Right ventricle myocardium inferior (tissue), 1 donor: ENCODE measurements at regions not wholly inside any gene's neighbourhood (a gene's known extent, or its start where the extent isn't known, plus 50 kb on each side); places are given as distances from the start of the nearest gene placed in this dataset.
A peak's percentile ranks its signal among the peaks of the same experiment; 100 is the strongest.

Experiments used
- ATAC-seq: fragments of 200-7000 bp; cut with Tn5 transposase; one replicate; pipeline ENCODE4 v1.9.1; 2020; ENCODE audit warnings: mild to moderate bottlenecking, moderate library complexity
- DNase-seq: peaks from one replicate; pipeline ENCODE4 v3.0.0; 2021; ENCODE audit errors: missing footprints
- intact Hi-C: fragments of 100-400 bp; cut with DNase I; formaldehyde crosslinking; loops from one replicate; pipeline ENCODE4 v1.11.0; 2022
- donor health status: DM: no; HTN: yes; CAD: no; lungs with severe emphysema.

DNA sequence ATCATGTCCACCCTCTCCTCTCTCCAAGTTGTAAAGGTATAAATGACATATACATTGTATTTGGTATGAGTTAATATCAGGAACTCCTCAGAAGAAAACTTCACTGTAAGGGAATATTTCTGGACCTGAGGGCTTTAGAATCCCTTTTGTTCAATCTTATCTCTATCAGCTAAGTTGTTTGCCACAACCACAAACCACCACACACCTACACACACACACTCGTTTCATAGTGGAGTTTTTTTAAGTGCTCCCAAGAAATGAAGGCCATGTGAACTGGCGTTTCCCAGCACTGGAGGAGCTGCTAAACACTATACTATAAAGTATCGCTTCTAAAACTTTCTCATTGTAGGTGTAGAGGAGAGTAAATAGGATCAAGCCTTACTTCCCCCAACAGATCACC lies 64.8 kb upstream of the GHITM start:
- no peak for ATAC-seq
- DNase-seq, result no peak

DNA sequence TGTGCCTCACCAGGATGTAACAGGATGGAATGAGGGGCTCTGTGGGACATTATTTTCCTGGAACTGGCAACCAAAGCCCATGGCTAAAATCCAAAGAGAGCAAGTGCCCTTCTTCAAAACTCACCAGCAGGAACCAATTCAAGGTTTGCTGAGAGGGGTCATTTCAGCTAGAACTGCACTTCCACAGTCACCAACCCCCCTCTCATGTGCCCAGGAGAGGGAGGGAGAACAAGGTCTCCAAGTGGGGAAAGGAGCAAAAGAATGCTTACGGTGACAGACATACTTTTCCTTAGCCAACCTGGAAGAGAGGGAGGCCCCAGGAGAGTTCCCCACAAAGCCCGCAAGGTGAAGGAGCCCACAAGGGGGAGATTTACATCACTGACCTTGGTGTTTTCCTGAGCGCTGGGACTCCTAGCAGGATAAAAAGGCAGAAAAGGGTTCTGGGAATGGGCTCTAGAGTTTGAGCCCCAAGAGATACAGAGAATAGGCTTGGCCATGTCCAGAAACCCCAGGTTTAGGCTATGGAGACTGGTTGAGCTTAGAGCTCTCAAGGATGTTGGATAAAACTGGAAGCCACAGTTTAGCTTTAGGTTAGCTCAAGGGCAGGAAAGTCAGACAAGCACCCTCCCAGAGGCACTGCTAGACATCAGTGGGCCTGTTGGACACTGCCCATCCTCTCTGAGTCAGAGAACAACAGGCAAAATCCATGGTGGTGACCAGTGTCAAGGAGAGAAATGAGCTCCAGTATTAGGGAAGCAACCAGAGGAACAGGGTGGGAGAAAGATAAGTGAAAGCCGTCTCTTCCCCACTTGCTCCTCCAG lies 63.9 kb upstream of the GHITM start:
- DNase-seq (no peak), ATAC-seq (peak; percentile 69)
- intact Hi-C loops, result no loop called here

More for the DNA sequence above, 64.8 kb upstream of the GHITM start:
- intact Hi-C loops, result no loop called here

DNA sequence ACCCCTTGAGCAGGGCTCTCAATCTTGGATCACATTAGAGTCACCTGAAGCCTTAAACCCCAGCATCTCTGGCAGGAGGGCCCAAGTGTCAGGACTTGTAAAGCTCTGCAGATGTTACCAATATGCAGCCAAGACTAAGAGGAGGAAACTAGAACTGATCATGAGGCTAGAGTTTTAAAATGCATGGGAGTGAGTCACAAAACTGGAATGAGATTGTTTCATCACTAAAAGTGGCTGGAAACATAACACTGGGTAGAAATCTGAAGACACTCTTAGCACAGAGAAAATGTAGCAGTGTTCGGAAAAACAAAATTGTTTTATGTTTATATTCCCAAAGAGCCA lies 63.3 kb upstream of the GHITM start:
- intact Hi-C loops, result no loop called here
- DNase-seq, result no peak
- peak; percentile 90 for ATAC-seq

DNA sequence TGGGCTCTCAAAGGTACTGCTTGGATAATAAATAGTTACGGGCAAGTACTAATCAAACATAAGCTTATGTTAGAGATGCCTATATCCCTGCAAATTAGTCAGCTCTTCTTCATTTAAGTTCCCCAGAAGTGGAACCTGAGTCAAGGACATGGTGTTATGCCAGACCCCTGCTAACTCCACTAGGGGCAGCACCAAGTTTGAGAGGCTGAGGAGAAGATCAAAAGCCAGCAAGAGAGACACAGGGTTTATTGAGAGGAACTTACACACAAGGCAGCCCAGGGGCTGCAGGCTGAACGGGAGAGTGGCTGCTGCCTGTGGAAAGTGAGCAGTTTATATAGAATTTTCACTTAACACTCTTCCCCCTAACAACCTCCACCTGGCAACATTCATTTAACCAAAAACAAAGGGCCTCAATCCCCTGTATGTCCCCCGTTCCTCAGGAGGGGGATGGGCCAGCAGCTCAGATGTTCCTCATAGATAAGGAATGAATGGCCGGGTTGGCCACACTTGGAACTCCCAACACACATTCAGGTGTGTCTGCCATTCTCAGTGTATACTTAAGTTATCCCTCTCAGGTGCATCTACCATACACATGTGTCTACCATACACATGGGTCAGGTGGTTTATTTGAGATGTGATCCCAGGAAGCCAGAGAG lies 62.6 kb upstream of the GHITM start:
- intact Hi-C loops, result no loop called here
- ATAC-seq (peak; percentile 36), DNase-seq (no peak)

DNA sequence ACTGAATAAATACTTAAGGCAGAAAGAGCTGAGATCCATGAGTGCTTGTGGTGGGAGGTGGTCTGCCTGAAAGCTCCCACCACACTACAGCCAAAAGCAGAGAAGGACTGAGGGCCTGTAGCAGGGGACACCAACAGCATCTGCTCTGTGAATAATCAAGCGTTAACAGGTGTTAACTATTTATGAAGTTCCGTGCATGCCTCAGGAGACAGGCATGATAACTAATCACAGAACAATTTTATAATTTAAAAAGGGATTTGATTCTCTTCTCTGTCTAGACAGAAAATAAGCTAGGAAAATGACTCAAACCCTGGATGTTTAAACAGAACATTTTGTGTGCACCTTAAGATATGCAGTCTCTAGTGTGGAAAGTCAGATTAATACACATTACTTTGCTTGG lies 61.5 kb upstream of the GHITM start:
- intact Hi-C loops, result no loop called here
- no peak for ATAC-seq
- DNase-seq, result no peak

DNA sequence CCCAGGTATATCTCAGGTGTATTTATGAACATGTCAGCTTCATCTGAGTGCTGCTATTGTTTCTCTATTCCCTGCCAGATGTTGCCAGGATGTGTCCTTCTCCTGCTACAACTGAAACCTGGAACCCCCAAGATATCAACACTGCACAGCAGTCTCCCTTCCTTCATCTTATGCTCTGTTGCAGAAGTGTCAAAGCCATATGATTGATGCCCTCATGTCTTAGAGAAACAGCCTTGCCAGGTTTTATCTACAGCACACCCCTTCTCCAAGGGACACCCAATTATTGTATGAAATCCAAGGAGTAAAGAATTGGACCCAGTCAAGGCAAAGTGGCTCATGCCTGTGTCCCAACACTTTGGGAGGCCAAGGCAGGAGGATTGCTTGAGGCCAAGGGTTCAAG lies 60.5 kb upstream of the GHITM start:
- ATAC-seq, result no peak
- intact Hi-C loops, result no loop called here

DNA sequence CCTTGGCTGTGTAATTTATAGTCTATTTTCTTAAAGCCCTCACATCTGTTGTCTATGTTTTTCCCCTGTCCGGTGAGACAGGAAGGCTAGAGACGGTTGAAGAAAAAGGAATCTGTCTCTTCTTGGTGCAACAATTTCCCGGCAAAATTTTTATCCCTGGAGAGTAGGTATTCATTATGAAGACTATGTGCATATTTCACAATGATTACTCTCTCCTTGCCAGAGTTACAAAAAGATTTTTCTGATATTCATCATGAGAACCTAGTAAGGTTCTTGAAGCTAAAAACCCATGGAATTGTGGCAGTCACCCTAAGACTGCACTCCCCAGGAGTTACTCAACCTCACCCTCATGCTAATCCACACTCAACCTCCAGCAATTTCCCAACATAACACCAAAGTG lies 55.0 kb upstream of the GHITM start:
- DNase-seq, result no peak
- intact Hi-C loops, result no loop called here
- peak; percentile 38 for ATAC-seq

More for the DNA sequence above, 60.5 kb upstream of the GHITM start:
- no peak for DNase-seq

DNA sequence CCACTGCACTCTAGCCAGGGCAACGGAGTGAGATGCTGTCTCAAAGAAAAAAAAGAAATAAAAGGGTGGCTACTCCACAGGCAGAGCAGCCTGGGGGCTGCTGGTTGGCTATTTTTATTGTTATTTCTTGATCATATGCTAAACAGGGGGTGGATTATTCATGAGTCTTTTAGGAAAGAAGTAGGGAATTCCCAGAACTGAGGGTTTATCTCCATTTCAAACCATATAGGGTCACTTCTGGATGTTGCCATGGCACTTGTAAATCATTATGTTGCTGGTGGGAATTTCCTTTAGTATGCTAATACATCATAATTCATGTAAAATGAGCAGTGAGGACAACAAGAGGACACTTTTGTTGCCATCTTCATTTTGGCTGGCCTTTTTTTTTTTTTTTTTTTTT lies 52.1 kb upstream of the GHITM start:
- ATAC-seq (no peak), DNase-seq (no peak)
- intact Hi-C loops, result no loop called here

DNA sequence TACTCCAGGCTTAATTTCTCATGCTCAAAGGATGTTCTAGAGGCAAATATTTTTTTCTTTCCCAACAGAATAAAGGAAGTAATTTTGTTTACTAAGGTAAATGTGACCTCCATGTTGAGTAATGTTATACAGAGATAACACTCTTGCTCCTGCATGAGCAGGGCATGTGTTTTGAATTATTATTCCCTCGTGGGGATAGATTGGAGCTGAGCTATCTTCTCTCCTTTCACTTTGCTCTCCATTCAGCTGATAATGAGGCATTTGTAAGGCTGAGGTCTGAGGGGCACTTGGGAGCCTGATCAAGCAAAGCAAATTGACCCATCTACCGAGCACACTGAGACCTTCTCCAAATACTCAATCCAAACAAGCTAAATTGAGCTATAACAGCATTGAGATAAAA lies 50.7 kb upstream of the GHITM start:
- DNase-seq (no peak), ATAC-seq (peak; percentile 87)
- intact Hi-C loops, result no loop called here

DNA sequence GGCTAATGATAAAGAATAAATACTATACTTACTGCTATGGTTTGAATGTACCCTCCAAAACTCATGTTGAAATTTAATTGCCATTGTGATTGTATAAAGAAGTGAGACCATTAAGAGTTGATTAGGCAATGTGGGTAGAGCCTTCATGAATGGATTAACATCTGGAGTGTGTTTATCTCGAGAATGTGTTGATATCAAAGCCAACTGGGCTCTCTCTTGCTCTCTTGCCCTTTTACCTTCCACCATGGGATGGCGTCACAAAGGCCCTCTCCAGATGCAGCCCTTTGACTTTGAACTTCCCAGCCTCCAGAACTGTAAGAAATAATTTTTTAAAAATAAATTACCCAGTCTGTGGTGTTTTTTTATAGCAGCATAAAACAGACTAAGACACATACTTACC lies 50.1 kb upstream of the GHITM start:
- ATAC-seq (peak; percentile 86), DNase-seq (no peak)
- intact Hi-C loops, result no loop called here
